ENCODE measurements at regions not wholly inside any gene's neighbourhood (a gene's known extent, or its start where the extent isn't known, plus 50 kb on each side); places are given as distances from the start of the nearest gene placed in this dataset.

GRCh38 chr5:51487952-51488351 is 104.7 kb downstream of the ISL1 start:
- DNase-seq (no peak), ATAC-seq (ENCODE audit: insufficient read depth, low FRiP score) (no peak)
- Histone ChIP-seq H3K4me1 (ENCODE audit: control insufficient read depth in 5 of 5, insufficient read depth in 5 of 5, low read length in 5 of 5) (peaks cover 0 to 3% (median 0%) of the 10 kb centered on the region in 5 donors), H3K36me3 (ENCODE audit: control insufficient read depth in 4 of 4, insufficient read depth in 4 of 4, low read length in 4 of 4) (no peaks in the 10 kb centered on the region), H3K27ac (ENCODE audit: low read depth in 1 of 2, low read length in 1 of 2) (no peak overlapping the region), H3K4me3 (no peak overlapping the region), H3K27me3 (ENCODE audit: control insufficient read depth in 3 of 3, insufficient read depth in 3 of 3, low read length in 2 of 3) (no peaks in the 10 kb centered on the region), H3K9me3 (ENCODE audit: control insufficient read depth in 4 of 4, insufficient read depth in 3 of 4, low read length in 3 of 4) (no peaks in the 10 kb centered on the region), H3K9ac (ENCODE audit: insufficient read depth in 1 of 2, low read length in 2 of 2) (no peak overlapping the region)
- 22 to 31% methylated on average over 5 of the region's 5 CpGs for WGBS, 2 donors
- TF ChIP-seq CTCF (IDR thresholded peaks at IDR 0.05; ENCODE audit: control extremely low read depth, extremely low read depth): no peak

DNA sequence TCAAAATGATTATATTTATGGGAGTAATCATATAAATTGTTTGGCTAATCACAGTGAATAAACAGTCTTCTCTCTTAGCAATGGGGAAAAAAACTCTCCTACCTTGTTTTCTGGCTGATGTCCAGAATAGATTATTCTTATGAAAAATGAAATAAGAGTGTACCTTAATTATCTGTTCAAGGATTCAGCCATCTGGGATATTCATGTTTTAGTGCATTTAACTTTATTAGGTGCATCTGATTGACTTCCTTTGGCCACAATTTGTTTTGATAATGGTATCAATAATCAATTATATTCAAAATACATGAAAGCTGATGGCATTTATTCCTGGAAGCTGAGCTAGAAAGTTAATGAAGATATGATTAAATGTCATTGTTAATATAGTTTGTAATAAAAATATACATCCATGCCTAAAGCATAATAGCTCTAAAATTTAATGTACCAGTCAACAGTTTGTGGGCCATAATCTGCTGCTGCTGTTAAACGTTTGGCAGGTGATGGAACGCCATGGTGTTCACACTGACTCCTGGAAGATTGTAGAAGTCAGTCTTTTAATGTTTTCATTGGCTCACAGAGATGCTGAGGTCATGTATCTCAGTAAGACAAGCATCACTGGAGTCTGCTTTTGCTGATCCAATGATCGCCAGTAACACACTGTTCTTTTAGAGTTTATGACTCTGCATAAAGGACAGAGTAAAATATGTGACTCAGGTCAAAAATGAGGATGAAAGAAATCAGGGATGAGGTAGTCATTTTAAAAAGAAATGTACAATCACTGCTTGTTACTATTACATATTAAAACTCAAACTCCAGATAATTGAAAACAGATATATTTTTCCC is 105.8 kb downstream of the ISL1 start:
- Histone ChIP-seq H3K4me3 (no peak overlapping the region), H3K4me1 (ENCODE audit: control insufficient read depth in 5 of 5, insufficient read depth in 5 of 5, low read length in 5 of 5) (peaks cover 0 to 3% (median 0%) of the 10 kb centered on the region in 5 donors), H3K27me3 (ENCODE audit: control insufficient read depth in 3 of 3, insufficient read depth in 3 of 3, low read length in 2 of 3) (no peaks in the 10 kb centered on the region), H3K27ac (ENCODE audit: low read depth in 1 of 2, low read length in 1 of 2) (no peak overlapping the region), H3K9me3 (ENCODE audit: control insufficient read depth in 4 of 4, insufficient read depth in 3 of 4, low read length in 3 of 4) (no peaks in the 10 kb centered on the region), H3K9ac (ENCODE audit: insufficient read depth in 1 of 2, low read length in 2 of 2) (no peak overlapping the region), H3K36me3 (ENCODE audit: control insufficient read depth in 4 of 4, insufficient read depth in 4 of 4, low read length in 4 of 4) (no peaks in the 10 kb centered on the region)
- ATAC-seq (ENCODE audit: insufficient read depth, low FRiP score) (no peak), DNase-seq (no peak)
- 72 to 73% methylated on average over 3 of the region's 3 CpGs for WGBS, 2 donors
- no peak for TF ChIP-seq CTCF (IDR thresholded peaks at IDR 0.05; ENCODE audit: control extremely low read depth, extremely low read depth)

- WGBS, 2 donors: 93 to 94% methylated on average over 12 of the region's 12 CpGs
- Histone ChIP-seq H3K27ac (ENCODE audit: low read depth in 1 of 2, low read length in 1 of 2) (no peak overlapping the region), H3K4me1 (ENCODE audit: control insufficient read depth in 5 of 5, insufficient read depth in 5 of 5, low read length in 5 of 5) (no peaks in the 10 kb centered on the region), H3K9me3 (ENCODE audit: control insufficient read depth in 4 of 4, insufficient read depth in 3 of 4, low read length in 3 of 4) (no peaks in the 10 kb centered on the region), H3K36me3 (ENCODE audit: control insufficient read depth in 4 of 4, insufficient read depth in 4 of 4, low read length in 4 of 4) (no peaks in the 10 kb centered on the region), H3K4me3 (no peak overlapping the region), H3K27me3 (ENCODE audit: control insufficient read depth in 3 of 3, insufficient read depth in 3 of 3, low read length in 2 of 3) (no peaks in the 10 kb centered on the region), H3K9ac (ENCODE audit: insufficient read depth in 1 of 2, low read length in 2 of 2) (no peak overlapping the region)
- DNase-seq: no peak
- no peak for ATAC-seq (ENCODE audit: insufficient read depth, low FRiP score)
- no peak for TF ChIP-seq CTCF (IDR thresholded peaks at IDR 0.05; ENCODE audit: control extremely low read depth, extremely low read depth)
Observed at GRCh38 chr5:51494821-51495220, 111.6 kb downstream of the ISL1 start.

Measured in lung (tissue), 11 donors.